ENCODE measurements at regions not wholly inside any gene's neighbourhood (a gene's known extent, or its start where the extent isn't known, plus 50 kb on each side); places are given as distances from the start of the nearest gene placed in this dataset.
"Not testable (repeated sequence)": the region's sequence is repeated elsewhere in the genome, so short reads cannot be mapped to it uniquely, and the experiment has no call there.

DNA sequence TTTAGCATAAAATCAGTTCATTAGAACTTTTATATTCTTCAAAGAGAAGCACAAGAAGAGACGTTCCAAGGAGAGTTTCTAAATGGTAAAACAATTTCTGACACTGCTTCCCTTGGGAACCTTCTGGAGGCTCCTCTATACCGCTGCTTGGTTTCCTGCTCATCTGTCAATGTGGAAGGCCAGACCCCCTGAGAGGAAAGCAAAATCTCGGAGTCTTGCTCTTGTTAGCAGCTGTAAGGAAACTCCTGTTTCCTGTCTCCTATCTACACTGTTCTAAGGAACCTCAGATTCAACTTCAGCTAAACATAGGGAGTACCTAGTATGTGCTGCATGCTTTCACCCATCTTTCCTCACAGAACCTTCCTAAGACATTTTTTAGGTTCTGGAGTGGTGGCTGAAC lies 322.2 kb downstream of the BMPER start:
- Mint-ChIP-seq H3K36me3 (ENCODE audit: low read depth) (no peaks in the 10 kb centered on the region), H3K27me3 (ENCODE audit: low read depth) (peaks cover 17% of the 10 kb centered on the region), H3K27ac (ENCODE audit: unreplicated experiment) (no peak overlapping the region), H3K9me3 (ENCODE audit: low read depth) (peaks cover 15% of the 10 kb centered on the region), H3K4me3 (ENCODE audit: unreplicated experiment) (no peak overlapping the region), H3K4me1 (ENCODE audit: low read depth) (no peaks in the 10 kb centered on the region)
- DNase-seq (ENCODE audit: low spot score), result no peak
- TF ChIP-seq, protein P1, sequence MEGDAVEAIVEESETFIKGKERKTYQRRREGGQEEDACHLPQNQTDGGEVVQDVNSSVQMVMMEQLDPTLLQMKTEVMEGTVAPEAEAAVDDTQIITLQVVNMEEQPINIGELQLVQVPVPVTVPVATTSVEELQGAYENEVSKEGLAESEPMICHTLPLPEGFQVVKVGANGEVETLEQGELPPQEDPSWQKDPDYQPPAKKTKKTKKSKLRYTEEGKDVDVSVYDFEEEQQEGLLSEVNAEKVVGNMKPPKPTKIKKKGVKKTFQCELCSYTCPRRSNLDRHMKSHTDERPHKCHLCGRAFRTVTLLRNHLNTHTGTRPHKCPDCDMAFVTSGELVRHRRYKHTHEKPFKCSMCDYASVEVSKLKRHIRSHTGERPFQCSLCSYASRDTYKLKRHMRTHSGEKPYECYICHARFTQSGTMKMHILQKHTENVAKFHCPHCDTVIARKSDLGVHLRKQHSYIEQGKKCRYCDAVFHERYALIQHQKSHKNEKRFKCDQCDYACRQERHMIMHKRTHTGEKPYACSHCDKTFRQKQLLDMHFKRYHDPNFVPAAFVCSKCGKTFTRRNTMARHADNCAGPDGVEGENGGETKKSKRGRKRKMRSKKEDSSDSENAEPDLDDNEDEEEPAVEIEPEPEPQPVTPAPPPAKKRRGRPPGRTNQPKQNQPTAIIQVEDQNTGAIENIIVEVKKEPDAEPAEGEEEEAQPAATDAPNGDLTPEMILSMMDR (IDR thresholded peaks at IDR 0.05), result no peak

DNA sequence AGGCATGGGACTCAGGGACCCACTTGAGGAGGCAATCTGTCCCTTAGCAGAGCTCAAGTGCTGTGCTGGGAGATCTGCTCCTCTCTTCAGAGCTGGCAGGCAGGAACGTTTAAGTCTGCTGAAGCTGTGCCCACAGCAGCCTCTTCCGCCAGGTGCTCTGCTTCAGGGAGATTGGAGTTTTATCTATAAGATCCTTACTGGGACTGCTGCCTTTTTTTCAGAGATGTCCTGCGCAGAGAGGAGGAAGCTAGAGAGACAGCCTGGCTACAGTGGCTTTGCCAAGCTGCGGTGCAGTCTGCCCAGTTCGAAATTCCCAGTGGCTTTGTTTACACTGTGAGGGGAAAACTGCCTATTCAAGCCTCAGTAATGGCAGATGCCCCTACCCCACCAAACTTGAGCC lies 329.8 kb downstream of the BMPER start:
- not testable (repeated sequence) for H3K36me3 Mint-ChIP-seq (ENCODE audit: low read depth); H3K4me1 Mint-ChIP-seq (ENCODE audit: low read depth); H3K27ac Mint-ChIP-seq (ENCODE audit: unreplicated experiment); H3K4me3 Mint-ChIP-seq (ENCODE audit: unreplicated experiment); DNase-seq (ENCODE audit: low spot score)
- peaks cover 21% of the 10 kb centered on the region for H3K27me3 Mint-ChIP-seq (ENCODE audit: low read depth)
- H3K9me3 Mint-ChIP-seq (ENCODE audit: low read depth), result peaks cover 18% of the 10 kb centered on the region

DNA sequence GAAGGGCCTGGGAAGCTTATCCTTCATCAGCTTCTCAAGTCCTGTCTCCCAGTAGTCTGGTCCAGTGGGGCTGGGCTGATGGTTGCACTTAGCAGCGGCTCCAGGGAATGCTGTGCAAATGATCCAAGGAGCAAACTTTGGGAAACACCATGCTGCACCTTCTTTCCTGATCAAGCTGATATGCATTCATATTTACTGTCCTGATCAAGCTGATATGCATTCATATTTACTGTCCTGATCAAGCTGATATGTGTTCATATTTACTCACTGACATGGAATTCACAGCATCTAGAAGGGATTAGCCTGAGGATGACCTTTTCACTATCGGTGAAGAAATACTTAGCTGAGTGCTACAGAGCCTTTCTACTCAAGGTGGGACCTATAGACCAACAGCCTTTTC lies 330.7 kb downstream of the BMPER start:
- no peak overlapping the region for H3K27ac Mint-ChIP-seq (ENCODE audit: unreplicated experiment)
- DNase-seq (ENCODE audit: low spot score), result no peak
- TF ChIP-seq, protein P1 (IDR thresholded peaks at IDR 0.05), result no peak

DNA sequence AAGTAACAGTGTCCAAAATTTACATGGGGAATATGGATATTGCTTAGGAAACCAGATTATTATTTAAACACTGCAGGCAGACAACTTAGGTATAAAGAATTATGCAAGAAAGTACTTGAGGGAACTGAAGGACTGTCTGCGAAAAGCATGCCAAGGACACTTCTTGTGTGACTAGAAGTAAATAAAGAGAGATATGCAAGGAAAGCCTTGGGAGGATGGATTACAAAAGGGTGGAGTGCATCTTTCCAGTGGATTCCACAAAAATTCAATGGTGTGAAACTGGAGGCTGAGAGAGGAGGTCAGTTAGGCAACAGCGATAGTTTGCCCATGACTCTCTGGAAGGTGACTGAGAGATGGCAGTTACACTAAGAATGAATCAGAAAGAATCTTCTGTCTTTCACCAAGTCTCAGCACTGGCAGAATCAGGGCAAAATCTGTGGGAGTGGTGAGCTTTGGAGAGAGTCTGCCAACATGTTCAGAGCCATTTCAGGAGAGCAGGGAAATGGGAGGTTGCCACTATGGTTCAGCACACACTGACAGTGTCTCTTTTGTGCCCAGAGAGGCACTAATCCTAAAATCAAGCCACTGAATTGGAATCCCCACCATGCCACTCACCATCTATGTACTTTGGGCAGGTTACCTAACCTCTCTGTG lies 331.6 kb downstream of the BMPER start:
- H3K4me3 Mint-ChIP-seq (ENCODE audit: unreplicated experiment), result no peak overlapping the region
- no peaks in the 10 kb centered on the region for H3K4me1 Mint-ChIP-seq (ENCODE audit: low read depth)
- DNase-seq (ENCODE audit: low spot score), result no peak
- TF ChIP-seq, protein P1 (IDR thresholded peaks at IDR 0.05), result no peak
- peaks cover 21% of the 10 kb centered on the region for H3K27me3 Mint-ChIP-seq (ENCODE audit: low read depth)
- peaks cover 5% of the 10 kb centered on the region for H3K9me3 Mint-ChIP-seq (ENCODE audit: low read depth)
- no peak overlapping the region for H3K27ac Mint-ChIP-seq (ENCODE audit: unreplicated experiment)
- no peaks in the 10 kb centered on the region for H3K36me3 Mint-ChIP-seq (ENCODE audit: low read depth)

More for the DNA sequence above, 330.7 kb downstream of the BMPER start:
- Mint-ChIP-seq H3K9me3 (ENCODE audit: low read depth) (peaks cover 11% of the 10 kb centered on the region), H3K36me3 (ENCODE audit: low read depth) (no peaks in the 10 kb centered on the region), H3K4me3 (ENCODE audit: unreplicated experiment) (no peak overlapping the region), H3K4me1 (ENCODE audit: low read depth) (no peaks in the 10 kb centered on the region), H3K27me3 (ENCODE audit: low read depth) (peaks cover 21% of the 10 kb centered on the region)

DNA sequence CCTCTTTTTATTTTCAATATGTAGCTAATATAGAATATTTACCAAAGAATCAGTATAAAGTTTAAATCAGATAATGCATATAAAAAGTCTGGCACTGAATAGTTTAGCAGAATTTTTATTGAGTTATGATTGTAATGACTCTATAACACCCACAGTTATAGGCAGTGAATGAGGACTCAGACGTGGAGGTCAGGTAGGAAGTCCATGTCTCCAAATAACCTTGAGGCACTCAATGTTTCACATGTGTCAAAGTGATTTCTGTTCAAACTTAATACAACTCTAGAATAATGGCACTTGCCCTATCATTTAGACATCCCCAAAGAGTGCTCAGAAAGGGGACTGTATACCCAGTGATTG lies 332.1 kb downstream of the BMPER start:
- TF ChIP-seq, protein P1 (IDR thresholded peaks at IDR 0.05), result no peak
- Mint-ChIP-seq H3K4me1 (ENCODE audit: low read depth) (no peaks in the 10 kb centered on the region), H3K4me3 (ENCODE audit: unreplicated experiment) (no peak overlapping the region), H3K27me3 (ENCODE audit: low read depth) (peaks cover 18% of the 10 kb centered on the region), H3K27ac (ENCODE audit: unreplicated experiment) (no peak overlapping the region), H3K36me3 (ENCODE audit: low read depth) (no peaks in the 10 kb centered on the region), H3K9me3 (ENCODE audit: low read depth) (peaks cover 4% of the 10 kb centered on the region)
- no peak for DNase-seq (ENCODE audit: low spot score)

DNA sequence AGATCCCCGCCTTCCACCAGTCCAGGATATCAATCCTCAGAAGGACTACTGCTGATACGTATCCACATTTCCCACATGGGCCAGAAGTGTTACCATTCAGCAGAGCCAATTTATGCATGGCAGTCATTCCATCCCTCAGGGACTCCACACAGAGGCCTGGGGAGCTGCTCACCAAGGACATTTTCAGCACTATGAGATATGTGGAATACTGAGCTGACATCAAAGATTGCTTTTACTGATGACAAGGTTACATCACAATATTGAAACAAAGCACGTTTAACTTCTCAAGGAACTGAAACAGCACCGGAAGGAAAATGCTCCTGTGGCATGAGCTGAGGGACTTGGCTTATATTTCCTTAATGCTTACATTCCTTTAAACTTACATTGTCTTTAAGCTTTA lies 335.1 kb downstream of the BMPER start:
- TF ChIP-seq, protein P1 (IDR thresholded peaks at IDR 0.05), result no peak
- H3K27ac Mint-ChIP-seq (ENCODE audit: unreplicated experiment), result no peak overlapping the region
- no peaks in the 10 kb centered on the region for H3K36me3 Mint-ChIP-seq (ENCODE audit: low read depth)
- DNase-seq (ENCODE audit: low spot score), result no peak
- peaks cover 7% of the 10 kb centered on the region for H3K27me3 Mint-ChIP-seq (ENCODE audit: low read depth)
- no peak overlapping the region for H3K4me3 Mint-ChIP-seq (ENCODE audit: unreplicated experiment)
- H3K4me1 Mint-ChIP-seq (ENCODE audit: low read depth), result no peaks in the 10 kb centered on the region
- peaks cover under 1% of the 10 kb centered on the region for H3K9me3 Mint-ChIP-seq (ENCODE audit: low read depth)
